ENCODE measurements at regions not wholly inside any gene's neighbourhood (a gene's known extent, or its start where the extent isn't known, plus 50 kb on each side); places are given as distances from the start of the nearest gene placed in this dataset.

GRCh38 chr9:129331772-129332500 is 153.9 kb upstream of the IER5L start:
- Histone ChIP-seq H3K4me1 (ENCODE audit: insufficient read depth, low read length) (peaks cover 48% of the 10 kb centered on the region), H3K4me3 (ENCODE audit: low read length) (no peak overlapping the region), H3K36me3 (ENCODE audit: insufficient read depth, low read length) (no peaks in the 10 kb centered on the region), H3K27ac (ENCODE audit: low read depth in 1 of 2, low read length in 2 of 2) (no peak overlapping the region), H3K27me3 (ENCODE audit: control insufficient read depth in 1 of 2, insufficient read depth in 2 of 2, low read length in 2 of 2) (no peaks in the 10 kb centered on the region), H3K9me3 (ENCODE audit: control insufficient read depth in 1 of 2, insufficient read depth in 1 of 2, low read length in 2 of 2) (peaks cover 7 to 9% of the 10 kb centered on the region in 2 experiments)
- no peak overlapping the region for H3K27ac Mint-ChIP-seq
- peaks cover 4% of the 10 kb centered on the region for H3K9me3 Mint-ChIP-seq
- H3K4me3 Mint-ChIP-seq = no peak overlapping the region
- peaks cover 44% of the 10 kb centered on the region for H3K4me1 Mint-ChIP-seq (ENCODE audit: low read depth)
- ATAC-seq (ENCODE audit: poor library complexity) (no peak), DNase-seq (no peak)
- H3K36me3 Mint-ChIP-seq (ENCODE audit: low read depth) = no peaks in the 10 kb centered on the region
- no peak for TF ChIP-seq CTCF (IDR thresholded peaks at IDR 0.05)
- no peaks in the 10 kb centered on the region for H3K27me3 Mint-ChIP-seq
- POLR2A ChIA-PET = no interaction called here
- CTCF ChIA-PET = interaction anchor here (0.6 kb wide), 1 partner anchor 316 kb away, joined by 3 read pairs; no protein-coding TSS in a partner anchor
- intact Hi-C loops (cut with DNase I, micrococcal nuclease) = no loop called here

GRCh38 chr9:129331493-129331765 is 153.4 kb upstream of the IER5L start:
- Mint-ChIP-seq H3K27me3 (no peaks in the 10 kb centered on the region), H3K4me1 (ENCODE audit: low read depth) (peaks cover 39% of the 10 kb centered on the region), H3K36me3 (ENCODE audit: low read depth) (no peaks in the 10 kb centered on the region), H3K27ac (no peak overlapping the region), H3K9me3 (peaks cover 4% of the 10 kb centered on the region), H3K4me3 (no peak overlapping the region)
- intact Hi-C loops (cut with DNase I, micrococcal nuclease) = no loop called here
- no peaks in the 10 kb centered on the region for H3K36me3 ChIP-seq (ENCODE audit: insufficient read depth, low read length)
- H3K4me1 ChIP-seq (ENCODE audit: insufficient read depth, low read length) = peaks cover 43% of the 10 kb centered on the region
- H3K4me3 ChIP-seq (ENCODE audit: low read length) = no peak overlapping the region
- ChIA-PET CTCF (no interaction called here), POLR2A (interaction anchor here (1.0 kb wide), 1 partner anchor 11 kb away, joined by 3 read pairs; no protein-coding TSS in a partner anchor)
- H3K9me3 ChIP-seq (ENCODE audit: control insufficient read depth in 1 of 2, insufficient read depth in 1 of 2, low read length in 2 of 2) = peaks cover 7 to 9% of the 10 kb centered on the region in 2 experiments
- no peak for ATAC-seq (ENCODE audit: poor library complexity)
- no peaks in the 10 kb centered on the region for H3K27me3 ChIP-seq (ENCODE audit: control insufficient read depth in 1 of 2, insufficient read depth in 2 of 2, low read length in 2 of 2)
- no peak for DNase-seq
- no peak overlapping the region for H3K27ac ChIP-seq (ENCODE audit: low read depth in 1 of 2, low read length in 2 of 2)
- no peak for TF ChIP-seq CTCF (IDR thresholded peaks at IDR 0.05)

- Histone ChIP-seq H3K9me3 (ENCODE audit: control insufficient read depth in 1 of 2, insufficient read depth in 1 of 2, low read length in 2 of 2) (peaks cover 7 to 9% of the 10 kb centered on the region in 2 experiments), H3K27ac (ENCODE audit: low read depth in 1 of 2, low read length in 2 of 2) (no peak overlapping the region), H3K4me3 (ENCODE audit: low read length) (no peak overlapping the region), H3K4me1 (ENCODE audit: insufficient read depth, low read length) (peaks cover 38% of the 10 kb centered on the region), H3K27me3 (ENCODE audit: control insufficient read depth in 1 of 2, insufficient read depth in 2 of 2, low read length in 2 of 2) (no peaks in the 10 kb centered on the region), H3K36me3 (ENCODE audit: insufficient read depth, low read length) (no peaks in the 10 kb centered on the region)
- CTCF ChIA-PET = no interaction called here
- ATAC-seq (ENCODE audit: poor library complexity) = no peak
- Mint-ChIP-seq H3K4me3 (no peak overlapping the region), H3K4me1 (ENCODE audit: low read depth) (peaks cover 35% of the 10 kb centered on the region), H3K27me3 (no peaks in the 10 kb centered on the region), H3K27ac (no peak overlapping the region), H3K9me3 (peaks cover 4% of the 10 kb centered on the region), H3K36me3 (ENCODE audit: low read depth) (no peaks in the 10 kb centered on the region)
- intact Hi-C loops (cut with DNase I, micrococcal nuclease) = no loop called here
- TF ChIP-seq CTCF (IDR thresholded peaks at IDR 0.05) = no peak
- POLR2A ChIA-PET = interaction anchor here (0.7 to 1.0 kb wide), 2 partner anchors 10 to 106 kb away, joined by 3 read pairs; no protein-coding TSS in a partner anchor
- DNase-seq = no peak
Measured at GRCh38 chr9:129330711-129331492, 152.8 kb upstream of the IER5L start.

All from CD4-positive, alpha-beta T cell (primary cell).